ACHN (cell line): ENCODE measurements at regions not wholly inside any gene's neighbourhood (a gene's known extent, or its start where the extent isn't known, plus 50 kb on each side); places are given as distances from the start of the nearest gene placed in this dataset.

Source experiments
- DNase-seq: peaks from one replicate; pipeline ENCODE4 v3.0.0-alpha.2; 2015
- in situ Hi-C: cut with HindIII; loops from 2 replicates; pipeline ENCODE4 v1.10.0; 2017; ENCODE audit warnings: low sequenced_read_pairs, low pct_ligation_motif_present, low pct_unique_long_range_greater_than_20kb

GRCh38 chr1:187076922-187077321, 248.2 kb downstream of the PLA2G4A start:
- DNase-seq, result no peak
- in situ Hi-C loops, result no loop called here

GRCh38 chr1:187078321-187078720, 249.6 kb downstream of the PLA2G4A start:
- in situ Hi-C loops, result no loop called here

GRCh38 chr1:187078916-187079315, 250.2 kb downstream of the PLA2G4A start:
- no peak for DNase-seq
- in situ Hi-C loops, result no loop called here

More at GRCh38 chr1:187078321-187078720, 249.6 kb downstream of the PLA2G4A start:
- no peak for DNase-seq

GRCh38 chr1:187079330-187079729, 250.6 kb downstream of the PLA2G4A start:
- DNase-seq, result no peak
- in situ Hi-C loops, result no loop called here

- no peak for DNase-seq
- in situ Hi-C loops, result no loop called here
Observed at GRCh38 chr1:187091666-187092065, 262.9 kb downstream of the PLA2G4A start.

GRCh38 chr1:187092104-187092503, 263.4 kb downstream of the PLA2G4A start:
- in situ Hi-C loops, result no loop called here
- DNase-seq, result no peak

- in situ Hi-C loops, result no loop called here
- no peak for DNase-seq
Observed at GRCh38 chr1:187096689-187097088, 267.9 kb downstream of the PLA2G4A start.

- DNase-seq, result no peak
- in situ Hi-C loops, result no loop called here
Observed at GRCh38 chr1:187110351-187110750, 281.6 kb downstream of the PLA2G4A start.

- in situ Hi-C loops, result no loop called here
- DNase-seq, result no peak
Observed at GRCh38 chr1:187114792-187115191, 286.0 kb downstream of the PLA2G4A start.

GRCh38 chr1:187121661-187122060, 292.9 kb downstream of the PLA2G4A start:
- no peak for DNase-seq
- in situ Hi-C loops, result no loop called here

GRCh38 chr1:187122566-187122965, 293.8 kb downstream of the PLA2G4A start:
- in situ Hi-C loops, result no loop called here
- DNase-seq, result no peak

GRCh38 chr1:187129132-187129531, 300.4 kb downstream of the PLA2G4A start:
- in situ Hi-C loops, result no loop called here

GRCh38 chr1:187143783-187144182, 315.0 kb downstream of the PLA2G4A start:
- no peak for DNase-seq
- in situ Hi-C loops, result no loop called here

More at GRCh38 chr1:187129132-187129531, 300.4 kb downstream of the PLA2G4A start:
- no peak for DNase-seq

GRCh38 chr1:187146388-187146787, 317.6 kb downstream of the PLA2G4A start:
- DNase-seq, result no peak
- in situ Hi-C loops, result no loop called here

GRCh38 chr1:187151555-187151954, 322.8 kb downstream of the PLA2G4A start:
- in situ Hi-C loops, result no loop called here
- no peak for DNase-seq

- in situ Hi-C loops, result no loop called here
- DNase-seq, result no peak
Observed at GRCh38 chr1:187153047-187153446, 324.3 kb downstream of the PLA2G4A start.

GRCh38 chr1:187157115-187157514, 328.4 kb downstream of the PLA2G4A start:
- in situ Hi-C loops, result no loop called here
- DNase-seq, result no peak

GRCh38 chr1:187157552-187157951, 328.8 kb downstream of the PLA2G4A start:
- in situ Hi-C loops, result no loop called here
- no peak for DNase-seq

GRCh38 chr1:187167555-187167954, 338.8 kb downstream of the PLA2G4A start:
- in situ Hi-C loops, result no loop called here

GRCh38 chr1:187168297-187168696, 339.5 kb downstream of the PLA2G4A start:
- in situ Hi-C loops, result no loop called here
- DNase-seq, result no peak

More at GRCh38 chr1:187167555-187167954, 338.8 kb downstream of the PLA2G4A start:
- no peak for DNase-seq

GRCh38 chr1:187185389-187185788, 356.6 kb downstream of the PLA2G4A start:
- DNase-seq, result no peak
- in situ Hi-C loops, result no loop called here
